NCI-H69 (cell line): ENCODE measurements at regions not wholly inside any gene's neighbourhood (a gene's known extent, or its start where the extent isn't known, plus 50 kb on each side); places are given as distances from the start of the nearest gene placed in this dataset.

Experiments used
- DNase-seq: peaks from one replicate; lab custom pipeline; 2025; lab: John Stamatoyannopoulos, UW

DNA sequence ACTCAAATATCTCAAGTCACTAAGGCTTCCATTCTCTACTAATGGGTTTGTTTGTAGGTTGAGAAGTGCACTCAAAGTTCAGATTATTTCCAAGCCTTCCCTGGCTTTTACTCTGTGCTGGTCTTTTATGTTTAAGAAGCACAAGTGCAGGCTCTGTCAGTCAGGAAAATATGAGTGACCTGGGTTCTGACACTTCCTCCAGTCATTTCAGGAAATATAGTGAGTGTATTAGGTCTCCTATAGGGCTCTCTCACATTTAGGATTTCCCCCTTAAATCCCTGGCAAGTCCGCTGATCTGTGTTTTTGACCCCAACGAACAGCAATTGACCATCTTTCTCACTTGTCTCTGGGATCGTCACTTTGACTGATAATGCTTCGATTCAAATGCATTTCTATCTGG, 210.2 kb downstream of the ARPP21 start:
- no peak for DNase-seq

- no peak for DNase-seq
Measured at GRCh38 chr3:35849963-35850362, 210.6 kb downstream of the ARPP21 start.

- no peak for DNase-seq
Measured at GRCh38 chr3:35857004-35857403, 217.7 kb downstream of the ARPP21 start.

DNA sequence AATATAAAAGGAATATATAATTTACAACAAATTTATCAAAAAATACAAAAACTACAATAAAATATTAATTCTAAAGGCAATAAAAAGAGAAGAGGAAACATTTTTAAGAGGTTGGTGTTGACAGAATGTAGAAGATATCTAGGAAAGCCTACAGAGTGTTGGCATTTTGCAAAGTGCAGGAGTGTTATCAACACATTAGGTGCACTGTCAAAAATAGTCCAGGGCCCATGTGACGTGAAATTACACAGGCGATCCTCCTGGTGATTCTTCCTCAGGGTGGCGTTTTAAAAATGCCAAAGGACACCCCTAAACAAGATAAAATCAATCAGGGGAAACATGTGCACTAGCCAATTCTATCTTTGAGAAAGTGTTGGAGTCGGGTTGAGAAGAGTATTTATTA, 222.7 kb downstream of the ARPP21 start:
- DNase-seq = no peak

- DNase-seq = no peak
Measured at GRCh38 chr3:35864871-35865270, 225.5 kb downstream of the ARPP21 start.

DNA sequence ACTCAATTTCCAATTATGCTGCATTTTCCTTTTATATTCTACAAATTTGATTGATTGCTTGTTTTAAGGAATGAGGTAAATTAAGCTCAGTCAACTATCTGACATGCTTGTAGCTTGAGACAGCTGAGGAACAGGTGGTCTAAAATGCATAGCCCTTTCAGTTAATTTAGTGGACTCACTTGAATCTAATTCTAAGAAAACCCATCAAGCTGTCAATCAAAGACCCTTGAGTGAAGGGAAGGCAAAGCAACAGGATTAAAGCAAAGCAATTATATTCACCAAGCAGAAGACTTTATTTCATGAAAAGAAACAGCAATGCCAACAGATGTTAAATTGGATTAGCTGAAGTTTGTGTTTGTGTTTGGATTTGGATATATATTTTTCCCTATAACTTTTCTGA, 228.5 kb downstream of the ARPP21 start:
- DNase-seq = no peak

DNA sequence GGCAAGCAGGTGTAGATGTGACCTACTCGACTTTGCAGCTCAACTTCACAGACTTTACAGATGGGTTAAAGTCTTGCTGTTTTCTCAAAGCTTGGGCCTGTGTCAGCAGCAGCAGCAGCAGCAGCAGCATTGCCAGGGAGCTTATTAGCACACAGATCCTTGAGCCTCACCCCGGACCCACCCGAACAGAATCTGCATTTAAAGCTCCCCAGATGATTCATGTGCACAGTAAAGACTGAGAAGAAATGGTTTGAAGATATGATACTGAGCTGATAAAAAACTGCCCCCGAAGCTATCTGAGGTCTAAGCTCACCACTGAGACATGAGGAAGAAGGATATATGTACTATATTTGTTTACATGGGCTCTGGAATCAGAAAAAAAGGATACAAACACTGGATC, 231.7 kb downstream of the ARPP21 start:
- no peak for DNase-seq

- DNase-seq = no peak
Measured at GRCh38 chr3:35883929-35884328, 244.6 kb downstream of the ARPP21 start.

- DNase-seq = no peak
Measured at GRCh38 chr3:35894735-35895134, 255.4 kb downstream of the ARPP21 start.

- DNase-seq = no peak
Measured at GRCh38 chr3:35899245-35899644, 259.9 kb downstream of the ARPP21 start.

DNA sequence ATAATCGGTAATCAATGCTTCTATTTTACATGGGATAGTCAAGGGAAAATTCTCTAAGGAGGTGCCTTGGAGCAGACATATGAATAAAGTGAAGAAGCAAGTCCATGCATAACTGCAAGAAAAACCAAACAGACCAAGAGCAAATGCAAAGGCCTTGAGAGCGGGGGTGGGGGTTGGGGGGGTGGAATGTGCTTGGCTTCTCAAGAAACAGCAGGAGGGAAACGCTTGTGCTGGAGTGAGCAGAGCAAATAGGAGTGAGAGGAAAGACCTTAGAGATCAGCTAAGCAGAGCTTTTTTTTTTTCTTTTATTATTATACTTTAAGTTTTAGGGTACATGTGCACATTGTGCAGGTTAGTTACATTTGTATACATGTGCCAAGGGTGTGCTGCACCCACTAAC, 260.8 kb downstream of the ARPP21 start:
- DNase-seq = no peak

- DNase-seq = peak; percentile 38
Measured at GRCh38 chr3:35908366-35909232, 269.3 kb downstream of the ARPP21 start.

DNA sequence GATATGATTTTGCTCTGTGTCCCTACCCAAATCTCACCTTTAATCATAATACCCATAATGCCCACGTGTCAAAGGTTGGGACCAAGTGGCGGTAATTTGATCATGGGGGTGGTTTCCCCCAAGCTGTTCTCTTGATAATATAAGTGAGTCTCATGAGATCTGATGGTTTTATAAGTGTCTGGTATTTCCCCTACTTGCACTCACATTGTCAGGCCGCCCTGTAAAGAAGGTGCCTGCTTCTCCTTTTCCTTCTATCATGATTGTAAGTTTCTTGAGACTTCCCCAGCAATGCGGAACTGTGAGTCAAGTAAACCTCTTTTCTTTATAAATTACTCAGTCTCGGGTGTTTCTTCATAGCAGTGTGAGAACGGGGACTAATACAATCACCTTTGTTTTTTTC, 279.8 kb downstream of the ARPP21 start:
- no peak for DNase-seq

- DNase-seq = no peak
Measured at GRCh38 chr3:35921718-35922117, 282.4 kb downstream of the ARPP21 start.

GRCh38 chr3:35924070-35924469, 284.7 kb downstream of the ARPP21 start:
- DNase-seq = peak; percentile 20

GRCh38 chr3:35927441-35927840, 288.1 kb downstream of the ARPP21 start:
- no peak for DNase-seq

DNA sequence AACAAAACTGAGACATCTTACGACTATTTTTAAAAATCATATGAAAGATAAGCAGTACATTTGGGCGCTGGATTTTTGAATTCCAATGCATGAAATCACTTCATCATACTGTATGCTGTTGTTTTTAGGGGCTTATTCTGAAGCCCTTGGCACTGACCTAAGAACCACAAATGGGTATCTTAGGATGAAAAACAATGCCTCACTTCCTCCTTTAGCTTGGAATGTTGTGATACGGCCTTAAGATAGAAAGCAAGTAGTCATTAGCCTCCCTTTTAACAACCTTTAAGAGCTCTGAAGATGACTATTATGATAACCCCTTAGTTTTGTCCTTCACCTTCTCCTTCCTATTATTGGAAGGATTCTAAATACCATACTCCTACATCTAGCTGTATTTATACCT, 289.8 kb downstream of the ARPP21 start:
- DNase-seq = no peak

DNA sequence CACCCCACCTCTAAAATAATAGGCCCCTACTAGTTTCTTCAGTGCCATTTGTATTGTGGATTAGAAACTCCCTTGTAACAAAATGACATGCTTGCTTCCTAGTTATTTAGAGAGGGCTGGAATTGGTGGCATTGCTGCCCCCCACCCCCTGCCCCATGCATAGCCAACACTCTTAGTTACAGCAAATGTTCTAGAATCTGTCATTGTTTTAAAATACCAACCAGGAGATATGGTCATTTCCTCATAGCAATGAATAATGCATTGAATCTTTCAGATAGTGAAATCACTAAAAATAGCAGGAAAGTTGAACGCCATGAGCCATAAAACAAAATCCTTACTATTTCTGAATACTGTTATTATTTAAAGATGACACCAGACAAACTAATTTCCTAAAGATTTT, 292.5 kb downstream of the ARPP21 start:
- no peak for DNase-seq

GRCh38 chr3:35932995-35933394, 293.7 kb downstream of the ARPP21 start:
- DNase-seq = peak; percentile 14

DNA sequence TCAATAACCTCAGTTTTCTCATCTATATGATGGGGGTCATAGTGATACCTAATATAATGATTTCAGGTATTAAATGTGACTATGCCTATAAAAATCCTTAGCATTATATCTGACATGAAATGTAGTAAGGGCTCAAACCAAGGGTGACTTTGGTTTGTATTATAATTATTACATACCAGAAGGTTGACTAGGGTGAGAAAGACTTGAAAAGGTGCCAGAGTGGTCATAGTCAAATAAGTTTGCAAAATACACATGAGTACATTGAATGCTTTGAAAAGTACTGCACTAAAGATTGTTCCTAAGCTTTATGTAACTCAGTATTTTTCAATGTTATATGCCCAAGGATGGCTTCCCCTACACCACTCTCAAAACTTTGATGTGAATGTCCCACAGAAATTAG, 297.2 kb downstream of the ARPP21 start:
- no peak for DNase-seq

- DNase-seq = no peak
Measured at GRCh38 chr3:35944926-35945710, 305.8 kb downstream of the ARPP21 start.

DNA sequence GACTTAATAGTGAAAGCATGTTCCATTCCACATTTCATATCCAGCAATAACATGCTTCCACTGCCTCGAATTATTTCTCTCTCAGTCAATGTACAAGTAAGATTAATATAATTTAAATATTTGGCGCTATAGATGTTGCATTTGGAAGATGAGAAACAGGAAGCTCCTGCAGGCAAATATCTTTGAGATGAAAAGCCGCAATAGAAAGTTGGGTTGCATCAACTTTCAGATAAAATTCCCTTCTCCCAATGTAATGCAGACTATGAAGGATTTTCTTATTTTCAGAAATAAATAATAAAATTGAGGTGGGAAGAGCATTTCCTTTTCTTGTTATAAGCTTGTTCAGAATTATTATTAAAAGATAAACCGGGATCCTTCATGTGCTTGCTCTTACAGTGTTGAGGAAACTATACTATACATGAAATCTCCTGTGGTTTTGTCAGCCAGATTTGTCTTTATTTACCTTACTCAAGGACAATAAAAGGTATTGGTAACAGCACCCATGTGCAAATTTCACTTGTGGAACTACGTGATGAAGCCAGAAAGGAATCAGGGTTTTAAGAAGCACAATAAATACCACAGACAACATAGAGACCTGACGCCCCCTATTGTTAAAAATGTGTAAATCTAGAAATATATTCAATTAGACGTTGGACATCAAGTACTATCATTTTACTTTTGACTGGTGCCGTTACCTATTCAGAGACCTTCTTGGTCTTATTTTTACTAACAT, 307.0 kb downstream of the ARPP21 start:
- peak; percentile 19 for DNase-seq
